Testis (tissue), 2 donors: ENCODE measurements at regions not wholly inside any gene's neighbourhood (a gene's known extent, or its start where the extent isn't known, plus 50 kb on each side); places are given as distances from the start of the nearest gene placed in this dataset.

Source experiments
- DNase-seq: peaks from one replicate; pipeline ENCODE4 v3.0.0-alpha.2; 2019
- H3K27ac ChIP-seq, 2 donors: fragments of 200-600 bp; sonication (generic); one replicate each; pipeline ENCODE4 v1.5.1; 2019
- H3K27me3 ChIP-seq: fragments of 200-600 bp; sonication (generic); one replicate; pipeline ENCODE4 v1.5.1; 2019
- H3K36me3 ChIP-seq: fragments of 200-600 bp; sonication (generic); one replicate; pipeline ENCODE4 v1.5.1; 2017; ENCODE audit warnings: low read depth; ENCODE audit errors: missing control alignments
- H3K4me1 ChIP-seq: fragments of 200-600 bp; sonication (generic); one replicate; pipeline ENCODE4 v1.5.1; 2019
- H3K4me3 ChIP-seq, 2 donors: fragments of 200-600 bp; sonication (generic); one replicate each; pipeline ENCODE4 v1.5.1; 2017 to 2019
- H3K9me3 ChIP-seq: fragments of 200-600 bp; sonication (generic); one replicate; pipeline ENCODE4 v1.5.1; 2017
- CTCF ChIP-seq, 3 experiments: fragments of 450-650 bp in 2 of 3; fragments of 200-600 bp in 1 of 3; sonication (generic) in 1 of 3; IDR thresholded peaks; one replicate each; pipeline ENCODE4 v1.5.1; 2016 to 2019; ENCODE audit warnings: antibody characterized with exemption in 3 of 3, mild to moderate bottlenecking in 2 of 3, moderate library complexity in 1 of 3
- POLR2A ChIP-seq: fragments of 450-650 bp; IDR thresholded peaks from one replicate; pipeline ENCODE4 v1.6.1; 2017; ENCODE audit warnings: antibody characterized with exemption, mild to moderate bottlenecking, moderate library complexity
- WGBS, 2 donors: methylation state at CpG; one replicate each; pipeline ENCODE4 v1.1.5; 2018; 5-methylcytosine and 5-hydroxymethylcytosine counted together
- intact Hi-C: fragments of 100-400 bp; cut with DNase I; formaldehyde crosslinking; loops from one replicate; pipeline ENCODE4 v1.15.1; 2023; ENCODE audit warnings: low total_unique reads

- H3K9me3 ChIP-seq = no peaks in the 10 kb centered on the region
- no peak for TF ChIP-seq CTCF (IDR thresholded peaks at IDR 0.05)
- WGBS, 2 donors = 56 to 68% methylated on average over 8 of the region's 8 CpGs
- DNase-seq = no peak
- H3K27ac ChIP-seq = no peak overlapping the region
- no peak overlapping the region for H3K4me3 ChIP-seq
- H3K4me1 ChIP-seq = no peaks in the 10 kb centered on the region
- intact Hi-C loops = no loop called here
- no peaks in the 10 kb centered on the region for H3K36me3 ChIP-seq
- no peaks in the 10 kb centered on the region for H3K27me3 ChIP-seq
Measured at GRCh38 chr6:8329562-8329961, 105.8 kb downstream of the SLC35B3 start.

- no peak overlapping the region for H3K4me3 ChIP-seq
- H3K4me1 ChIP-seq = no peaks in the 10 kb centered on the region
- H3K9me3 ChIP-seq = no peaks in the 10 kb centered on the region
- 77 to 91% methylated on average over 7 of the region's 7 CpGs for WGBS, 2 donors
- no peak for DNase-seq
- H3K27me3 ChIP-seq = no peaks in the 10 kb centered on the region
- no peak overlapping the region for H3K27ac ChIP-seq
- H3K36me3 ChIP-seq = no peaks in the 10 kb centered on the region
- no peak for TF ChIP-seq POLR2A
- TF ChIP-seq CTCF (IDR thresholded peaks at IDR 0.05) = no peak
- intact Hi-C loops = no loop called here
Measured at GRCh38 chr6:8325743-8326142, 109.6 kb downstream of the SLC35B3 start.

- Histone ChIP-seq H3K9me3 (no peaks in the 10 kb centered on the region), H3K4me3 (no peak overlapping the region), H3K4me1 (no peaks in the 10 kb centered on the region), H3K27me3 (no peaks in the 10 kb centered on the region), H3K27ac (no peak overlapping the region), H3K36me3 (no peaks in the 10 kb centered on the region)
- intact Hi-C loops = no loop called here
- no peak for DNase-seq
- 83 to 88% methylated on average over 6 of the region's 6 CpGs for WGBS, 2 donors
- no peak for TF ChIP-seq POLR2A
- no peak for TF ChIP-seq CTCF (IDR thresholded peaks at IDR 0.05)
Measured at GRCh38 chr6:8322659-8323058, 112.7 kb downstream of the SLC35B3 start.

- WGBS, 2 donors = 93 to 94% methylated on average over 3 of the region's 3 CpGs
- H3K9me3 ChIP-seq = no peaks in the 10 kb centered on the region
- no peaks in the 10 kb centered on the region for H3K4me1 ChIP-seq
- TF ChIP-seq CTCF (IDR thresholded peaks at IDR 0.05) (no peak), POLR2A (no peak)
- no peaks in the 10 kb centered on the region for H3K36me3 ChIP-seq
- no peaks in the 10 kb centered on the region for H3K27me3 ChIP-seq
- H3K27ac ChIP-seq = no peak overlapping the region
- intact Hi-C loops = no loop called here
- DNase-seq = no peak
- no peak overlapping the region for H3K4me3 ChIP-seq
Measured at GRCh38 chr6:8321671-8322404, 113.5 kb downstream of the SLC35B3 start.

- no peak overlapping the region for H3K4me3 ChIP-seq
- H3K27ac ChIP-seq = no peak overlapping the region
- intact Hi-C loops = no loop called here
- no peaks in the 10 kb centered on the region for H3K36me3 ChIP-seq
- H3K4me1 ChIP-seq = no peaks in the 10 kb centered on the region
- WGBS, 2 donors = 80 to 89% methylated on average over 3 to 5 of the region's 5 CpGs
- TF ChIP-seq CTCF (IDR thresholded peaks at IDR 0.05) = no peak
- TF ChIP-seq POLR2A = no peak
- H3K27me3 ChIP-seq = no peaks in the 10 kb centered on the region
- H3K9me3 ChIP-seq = no peaks in the 10 kb centered on the region
- DNase-seq = no peak
Measured at GRCh38 chr6:8315154-8315553, 120.2 kb downstream of the SLC35B3 start.
